BJ (cell line): ENCODE measurements at regions not wholly inside any gene's neighbourhood (a gene's known extent, or its start where the extent isn't known, plus 50 kb on each side); places are given as distances from the start of the nearest gene placed in this dataset.

Experiments used
- CTCF ChIA-PET: fragments of 350-600 bp; formaldehyde crosslinking; extraction: SDS; loops from one replicate; lab custom pipeline; 2021; ENCODE audit warnings: antibody characterized with exemption, inconsistent platforms; lab: Yijun Ruan, JAX
- POLR2A ChIA-PET: fragments of 300-600 bp; sonication (Branson Sonifier 250); formaldehyde crosslinking; extraction: SDS; loops from one replicate; lab custom pipeline; 2021; ENCODE audit warnings: antibody characterized with exemption; lab: Charles Lee
- DNase-seq: peaks from one replicate; pipeline ENCODE4 v3.0.0-alpha.2; 2011; ENCODE audit warnings: low read depth
- H3K27me3 ChIP-seq: 2 replicates; pipeline ENCODE4 v1.6.0; 2011; ENCODE audit warnings: low read length; ENCODE audit not compliant: control insufficient read depth, insufficient read depth
- H3K36me3 ChIP-seq: 2 replicates; pipeline ENCODE4 v1.5.1; 2011; ENCODE audit warnings: low read length; ENCODE audit not compliant: control insufficient read depth, insufficient read depth
- H3K4me3 ChIP-seq: 2 replicates; pipeline ENCODE4 v1.5.1; 2011; ENCODE audit warnings: low read depth, mild to moderate bottlenecking, control low read depth, low read length
- TF ChIP-seq, protein P1 (sequence below): IDR thresholded peaks from 2 replicates; pipeline ENCODE4 v1.5.1; 2011; ENCODE audit warnings: low read depth, mild to moderate bottlenecking, control low read depth, inconsistent platforms, low read length, moderate library complexity; ENCODE audit not compliant: insufficient read depth

DNA sequence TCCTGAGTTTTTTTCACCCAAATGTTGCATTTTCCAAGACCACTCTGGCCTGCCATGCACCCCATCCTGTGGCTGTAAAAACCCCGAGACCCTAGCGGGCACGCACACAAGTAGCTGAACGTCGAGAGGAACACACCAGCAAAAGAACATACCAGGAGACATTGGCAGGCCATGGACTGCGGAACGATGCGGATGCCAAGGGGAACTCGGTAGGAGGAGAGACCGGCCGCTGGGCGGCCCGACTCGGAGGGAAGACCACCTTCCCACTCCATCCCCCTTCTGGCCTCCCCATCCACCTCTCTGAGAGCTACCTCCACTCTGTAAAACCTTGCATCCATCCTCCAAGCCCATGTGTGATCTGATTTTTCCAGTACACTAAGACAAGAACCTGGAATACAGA lies 105.5 kb upstream of the CELF4 start:
- ChIA-PET CTCF (no interaction called here), POLR2A (no interaction called here)
- no peak for DNase-seq

DNA sequence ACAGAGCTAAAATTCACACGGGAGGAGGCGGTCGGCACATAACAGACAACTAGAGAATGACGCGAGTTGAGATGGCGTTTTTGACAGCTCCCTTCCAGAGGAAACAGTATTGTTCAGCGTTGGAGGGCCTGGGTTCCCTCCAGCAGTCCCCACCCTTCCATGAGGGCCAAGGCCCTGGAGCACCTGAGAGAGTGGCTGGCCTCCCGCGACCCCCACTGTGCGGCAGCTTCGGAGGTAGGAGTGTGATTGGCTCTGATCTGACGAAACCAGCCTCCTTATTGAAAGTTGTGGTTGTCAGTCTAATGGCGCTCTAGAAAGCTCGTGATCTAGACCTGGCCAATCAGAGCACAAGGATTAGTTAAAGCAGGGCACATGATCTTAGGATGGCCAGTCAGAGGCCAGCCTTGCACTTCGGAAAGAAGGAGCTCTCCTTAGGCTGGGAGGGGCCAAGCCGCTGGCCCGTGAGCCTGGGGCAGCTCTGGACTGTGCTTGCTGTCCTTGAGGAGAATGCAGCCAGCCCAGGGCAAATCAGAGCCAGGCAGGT lies 104.5 kb upstream of the CELF4 start:
- CTCF ChIA-PET = no interaction called here
- H3K4me3 ChIP-seq = no peak overlapping the region
- no peak for DNase-seq
- no peaks in the 10 kb centered on the region for H3K27me3 ChIP-seq
- POLR2A ChIA-PET = no interaction called here
- H3K36me3 ChIP-seq = no peaks in the 10 kb centered on the region
- TF ChIP-seq, protein P1, sequence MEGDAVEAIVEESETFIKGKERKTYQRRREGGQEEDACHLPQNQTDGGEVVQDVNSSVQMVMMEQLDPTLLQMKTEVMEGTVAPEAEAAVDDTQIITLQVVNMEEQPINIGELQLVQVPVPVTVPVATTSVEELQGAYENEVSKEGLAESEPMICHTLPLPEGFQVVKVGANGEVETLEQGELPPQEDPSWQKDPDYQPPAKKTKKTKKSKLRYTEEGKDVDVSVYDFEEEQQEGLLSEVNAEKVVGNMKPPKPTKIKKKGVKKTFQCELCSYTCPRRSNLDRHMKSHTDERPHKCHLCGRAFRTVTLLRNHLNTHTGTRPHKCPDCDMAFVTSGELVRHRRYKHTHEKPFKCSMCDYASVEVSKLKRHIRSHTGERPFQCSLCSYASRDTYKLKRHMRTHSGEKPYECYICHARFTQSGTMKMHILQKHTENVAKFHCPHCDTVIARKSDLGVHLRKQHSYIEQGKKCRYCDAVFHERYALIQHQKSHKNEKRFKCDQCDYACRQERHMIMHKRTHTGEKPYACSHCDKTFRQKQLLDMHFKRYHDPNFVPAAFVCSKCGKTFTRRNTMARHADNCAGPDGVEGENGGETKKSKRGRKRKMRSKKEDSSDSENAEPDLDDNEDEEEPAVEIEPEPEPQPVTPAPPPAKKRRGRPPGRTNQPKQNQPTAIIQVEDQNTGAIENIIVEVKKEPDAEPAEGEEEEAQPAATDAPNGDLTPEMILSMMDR = no peak

More for the DNA sequence above, 105.5 kb upstream of the CELF4 start:
- TF ChIP-seq, protein P1 = no peak
- Histone ChIP-seq H3K27me3 (no peaks in the 10 kb centered on the region), H3K36me3 (no peaks in the 10 kb centered on the region), H3K4me3 (no peak overlapping the region)

DNA sequence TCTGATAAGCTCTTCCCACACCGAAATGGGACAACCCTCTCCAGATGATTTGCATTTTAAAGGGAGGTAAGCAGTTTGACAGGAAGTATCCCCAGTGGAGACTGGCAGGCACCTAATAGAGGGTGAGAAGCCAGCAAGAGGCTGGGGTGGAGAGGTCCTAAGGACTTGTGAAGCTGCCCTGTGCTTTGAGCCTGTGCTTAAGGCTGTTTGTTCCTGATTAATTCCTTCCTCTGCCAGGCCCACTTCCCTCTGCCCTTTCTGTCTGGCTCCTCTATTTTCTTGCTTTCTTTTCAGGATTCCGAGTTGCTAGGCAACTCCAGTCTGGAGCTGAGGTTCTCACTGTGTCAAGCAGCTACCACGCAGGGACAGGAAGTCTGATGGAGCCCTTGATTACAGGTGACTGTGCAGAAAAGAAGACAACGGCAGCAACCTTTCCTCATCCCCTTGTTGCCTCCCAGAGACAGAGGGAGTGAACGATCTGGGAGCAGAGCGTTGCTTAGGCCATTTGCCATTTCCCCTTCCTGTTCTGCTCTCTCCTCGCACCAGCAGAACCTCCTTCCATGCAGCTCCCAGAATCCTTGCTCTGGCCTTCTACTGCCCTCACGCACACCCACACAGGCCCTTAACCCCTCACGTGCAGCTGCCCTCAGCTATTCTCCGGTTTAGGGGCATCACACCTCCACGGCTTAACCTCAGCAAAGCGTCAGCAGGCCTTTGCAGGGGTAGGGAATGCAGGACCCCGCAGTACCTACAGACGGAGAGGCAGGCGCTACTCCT lies 103.6 kb upstream of the CELF4 start:
- Histone ChIP-seq H3K27me3 (no peaks in the 10 kb centered on the region), H3K36me3 (no peaks in the 10 kb centered on the region), H3K4me3 (no peak overlapping the region)
- POLR2A ChIA-PET = no interaction called here
- TF ChIP-seq, protein P1 = no peak
- CTCF ChIA-PET = no interaction called here
- DNase-seq = no peak

DNA sequence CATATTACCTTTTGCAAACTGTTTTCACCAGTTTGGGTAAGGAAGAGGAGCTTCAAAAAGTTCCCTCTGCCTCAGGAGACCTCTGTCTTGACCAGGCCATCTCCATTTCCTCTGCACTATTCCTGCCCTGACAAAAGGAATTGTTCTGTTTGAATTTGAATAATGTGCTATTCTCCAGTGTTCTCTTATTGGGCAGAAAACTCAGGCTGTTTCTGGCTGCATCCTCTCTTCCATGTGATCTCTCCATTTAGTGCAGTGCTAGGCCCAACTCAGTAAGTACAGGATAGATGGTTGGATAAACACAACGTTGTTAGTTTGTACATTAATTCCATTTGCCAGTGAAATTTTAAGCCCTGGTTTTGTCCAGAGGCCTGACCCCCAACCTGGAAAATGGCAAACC lies 102.2 kb upstream of the CELF4 start:
- DNase-seq = no peak
- Histone ChIP-seq H3K27me3 (no peaks in the 10 kb centered on the region), H3K36me3 (no peaks in the 10 kb centered on the region), H3K4me3 (no peak overlapping the region)
- TF ChIP-seq, protein P1 = no peak
- ChIA-PET POLR2A (no interaction called here), CTCF (no interaction called here)

DNA sequence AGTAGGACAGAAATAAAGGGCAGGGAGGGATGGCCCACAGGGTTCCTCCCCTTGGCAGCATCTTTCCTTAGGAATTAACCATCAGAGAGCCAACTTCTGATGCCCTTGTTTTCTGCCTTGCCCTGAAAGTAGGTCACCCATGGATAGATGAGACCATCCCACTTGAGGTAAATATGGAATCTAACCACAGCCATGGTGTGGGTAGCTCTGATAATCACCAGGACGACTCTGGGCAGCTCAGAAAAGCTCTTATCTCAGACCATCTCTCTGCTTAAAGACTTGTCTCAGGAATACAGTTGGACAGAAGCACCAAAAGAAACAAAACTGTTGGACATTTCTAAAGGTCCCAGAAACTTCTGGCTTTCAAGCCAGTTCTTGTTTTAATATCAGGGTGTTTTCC lies 101.4 kb upstream of the CELF4 start:
- ChIA-PET CTCF (interaction anchor here (0.6 kb wide), 1 partner anchor 22 kb away, joined by 3 read pairs; no protein-coding TSS in a partner anchor), POLR2A (no interaction called here)
- no peak overlapping the region for H3K4me3 ChIP-seq
- H3K36me3 ChIP-seq = no peaks in the 10 kb centered on the region
- no peak for DNase-seq
- TF ChIP-seq, protein P1 = no peak
- H3K27me3 ChIP-seq = no peaks in the 10 kb centered on the region
